ENCODE measurements at regions not wholly inside any gene's neighbourhood (a gene's known extent, or its start where the extent isn't known, plus 50 kb on each side); places are given as distances from the start of the nearest gene placed in this dataset.

DNA sequence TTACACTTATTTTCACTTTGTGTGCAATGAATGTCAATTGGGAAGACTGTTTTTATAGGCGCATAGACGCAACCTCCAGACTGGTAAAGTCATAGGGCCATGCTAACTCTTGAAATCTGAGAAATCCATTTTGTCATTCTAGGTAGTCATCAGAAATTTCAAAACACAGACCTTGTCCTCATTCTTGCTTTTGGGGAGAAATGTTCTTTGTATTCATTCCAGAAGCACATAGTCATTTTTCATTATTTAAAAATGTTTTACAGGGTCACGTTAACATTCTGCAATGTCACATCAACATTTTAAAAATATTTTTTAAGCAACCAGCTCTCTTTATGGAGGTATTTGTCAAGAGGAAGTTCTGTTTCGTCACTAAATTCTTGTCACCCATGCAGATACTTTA, 898.4 kb downstream of the PDCD6IP start:
- no peak overlapping the region for H3K4me3 ChIP-seq (ENCODE audit: low read depth, low read length)
- TF ChIP-seq MYC (IDR thresholded peaks at IDR 0.05; ENCODE audit: low read depth, low read length) (no peak), POLR2A (IDR thresholded peaks at IDR 0.05; ENCODE audit: extremely low read depth, insufficient read length) (no peak)
- TF ChIP-seq, protein P1, sequence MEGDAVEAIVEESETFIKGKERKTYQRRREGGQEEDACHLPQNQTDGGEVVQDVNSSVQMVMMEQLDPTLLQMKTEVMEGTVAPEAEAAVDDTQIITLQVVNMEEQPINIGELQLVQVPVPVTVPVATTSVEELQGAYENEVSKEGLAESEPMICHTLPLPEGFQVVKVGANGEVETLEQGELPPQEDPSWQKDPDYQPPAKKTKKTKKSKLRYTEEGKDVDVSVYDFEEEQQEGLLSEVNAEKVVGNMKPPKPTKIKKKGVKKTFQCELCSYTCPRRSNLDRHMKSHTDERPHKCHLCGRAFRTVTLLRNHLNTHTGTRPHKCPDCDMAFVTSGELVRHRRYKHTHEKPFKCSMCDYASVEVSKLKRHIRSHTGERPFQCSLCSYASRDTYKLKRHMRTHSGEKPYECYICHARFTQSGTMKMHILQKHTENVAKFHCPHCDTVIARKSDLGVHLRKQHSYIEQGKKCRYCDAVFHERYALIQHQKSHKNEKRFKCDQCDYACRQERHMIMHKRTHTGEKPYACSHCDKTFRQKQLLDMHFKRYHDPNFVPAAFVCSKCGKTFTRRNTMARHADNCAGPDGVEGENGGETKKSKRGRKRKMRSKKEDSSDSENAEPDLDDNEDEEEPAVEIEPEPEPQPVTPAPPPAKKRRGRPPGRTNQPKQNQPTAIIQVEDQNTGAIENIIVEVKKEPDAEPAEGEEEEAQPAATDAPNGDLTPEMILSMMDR (IDR thresholded peaks at IDR 0.05; ENCODE audit: low read depth, low read length): no peak
- TF ChIP-seq, protein P2, sequence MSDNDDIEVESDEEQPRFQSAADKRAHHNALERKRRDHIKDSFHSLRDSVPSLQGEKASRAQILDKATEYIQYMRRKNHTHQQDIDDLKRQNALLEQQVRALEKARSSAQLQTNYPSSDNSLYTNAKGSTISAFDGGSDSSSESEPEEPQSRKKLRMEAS (IDR thresholded peaks at IDR 0.05; ENCODE audit: low read depth, low read length): no peak
- no peak for DNase-seq (ENCODE audit: low read depth)

DNA sequence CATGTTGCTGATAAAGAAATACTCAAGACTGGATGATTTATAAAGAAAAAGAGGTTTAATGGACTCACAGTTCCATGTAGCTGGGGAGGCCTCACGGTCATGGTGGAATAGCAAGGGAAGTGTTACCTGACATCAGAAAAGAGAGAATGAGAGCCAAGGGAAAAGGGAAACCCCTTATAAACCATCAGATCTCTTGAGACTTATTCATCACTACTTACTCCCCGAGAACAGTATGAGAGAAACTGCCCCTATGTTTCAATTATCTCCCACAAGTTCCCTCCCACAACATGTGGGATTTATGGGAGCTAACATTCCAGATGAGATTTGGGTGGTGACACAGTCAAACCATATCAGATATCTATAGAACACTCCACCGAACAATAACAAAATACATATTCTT, 904.6 kb downstream of the PDCD6IP start:
- no peak for DNase-seq (ENCODE audit: low read depth)
- TF ChIP-seq, protein P1 (IDR thresholded peaks at IDR 0.05; ENCODE audit: low read depth, low read length): no peak
- TF ChIP-seq, protein P2 (IDR thresholded peaks at IDR 0.05; ENCODE audit: low read depth, low read length): no peak
- TF ChIP-seq MYC (IDR thresholded peaks at IDR 0.05; ENCODE audit: low read depth, low read length) (no peak), POLR2A (IDR thresholded peaks at IDR 0.05; ENCODE audit: extremely low read depth, insufficient read length) (no peak)
- no peak overlapping the region for H3K4me3 ChIP-seq (ENCODE audit: low read depth, low read length)

DNA sequence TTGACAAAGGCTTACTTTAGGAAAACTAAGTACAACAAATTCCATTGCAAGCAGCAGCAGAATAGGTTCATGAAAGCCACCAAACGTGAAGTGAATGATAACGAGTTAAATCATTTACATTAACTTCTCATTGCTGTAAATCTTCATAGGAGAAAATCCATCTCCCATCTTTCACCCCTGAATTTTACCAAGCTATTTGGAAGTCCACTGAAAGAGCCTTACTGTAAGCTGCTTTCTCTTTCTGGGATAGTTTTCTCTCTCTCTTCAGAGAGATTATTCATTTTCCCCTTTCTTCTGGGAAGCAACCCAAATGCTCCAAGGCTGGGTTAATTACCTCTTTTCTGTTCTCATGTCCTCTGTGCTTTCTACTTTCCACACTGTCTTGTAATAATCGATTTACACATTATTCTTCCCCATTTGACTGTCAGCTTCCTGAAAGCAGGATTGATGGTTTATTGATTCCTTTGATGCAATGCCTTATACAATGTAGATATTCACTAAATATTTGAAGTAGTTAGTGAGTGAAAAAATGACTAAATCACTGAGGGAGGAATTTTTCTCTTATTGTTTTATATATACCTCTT, 914.3 kb upstream of the ARPP21 start:
- no peak for DNase-seq (ENCODE audit: low read depth)
- no peak overlapping the region for H3K4me3 ChIP-seq (ENCODE audit: low read depth, low read length)
- TF ChIP-seq, protein P2 (IDR thresholded peaks at IDR 0.05; ENCODE audit: low read depth, low read length): no peak
- TF ChIP-seq MYC (IDR thresholded peaks at IDR 0.05; ENCODE audit: low read depth, low read length) (no peak), POLR2A (IDR thresholded peaks at IDR 0.05; ENCODE audit: extremely low read depth, insufficient read length) (no peak)
- TF ChIP-seq, protein P1 (IDR thresholded peaks at IDR 0.05; ENCODE audit: low read depth, low read length): no peak

DNA sequence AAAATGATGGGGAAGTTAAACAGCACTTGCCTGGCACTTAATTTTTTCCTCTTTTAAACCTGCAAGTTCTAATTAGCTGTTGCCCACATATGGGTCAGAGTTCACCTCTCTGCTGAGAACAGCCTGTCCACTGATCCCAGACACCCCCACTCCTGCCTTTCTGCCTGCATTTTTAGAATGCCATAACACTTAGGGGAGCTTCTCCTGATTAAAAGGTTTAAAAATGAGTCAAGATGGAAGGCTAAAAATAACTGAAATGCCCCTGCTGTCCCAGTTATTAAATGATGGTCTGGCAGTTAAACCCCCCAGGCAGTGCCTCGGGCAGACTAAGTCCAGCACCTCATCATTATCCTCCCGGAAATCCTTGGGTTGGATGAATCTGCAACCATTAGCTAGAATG, 913.6 kb upstream of the ARPP21 start:
- DNase-seq (ENCODE audit: low read depth): no peak
- TF ChIP-seq POLR2A (IDR thresholded peaks at IDR 0.05; ENCODE audit: extremely low read depth, insufficient read length) (no peak), MYC (IDR thresholded peaks at IDR 0.05; ENCODE audit: low read depth, low read length) (no peak)
- TF ChIP-seq, protein P2 (IDR thresholded peaks at IDR 0.05; ENCODE audit: low read depth, low read length): no peak
- TF ChIP-seq, protein P1 (IDR thresholded peaks at IDR 0.05; ENCODE audit: low read depth, low read length): no peak
- no peak overlapping the region for H3K4me3 ChIP-seq (ENCODE audit: low read depth, low read length)

DNA sequence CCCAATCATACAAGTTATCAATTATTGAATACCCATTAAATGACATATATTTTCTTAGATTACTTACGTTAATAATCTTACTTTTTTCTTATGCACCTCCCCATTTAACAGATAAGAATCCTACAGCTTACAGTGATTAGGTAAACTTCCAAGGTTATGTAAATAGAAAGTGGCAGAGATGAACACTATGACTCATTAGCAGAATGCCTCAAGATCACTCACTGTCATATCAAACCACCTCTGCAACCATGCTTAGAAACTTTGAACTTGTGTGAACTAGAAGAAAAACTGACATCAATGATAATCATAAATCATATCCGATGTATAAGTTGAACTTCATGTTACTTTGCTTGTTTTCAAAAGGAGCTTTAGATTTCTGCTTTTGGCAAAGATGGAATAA, 911.6 kb upstream of the ARPP21 start:
- H3K4me3 ChIP-seq (ENCODE audit: low read depth, low read length): no peak overlapping the region
- no peak for DNase-seq (ENCODE audit: low read depth)
- no peak for TF ChIP-seq MYC (IDR thresholded peaks at IDR 0.05; ENCODE audit: low read depth, low read length)
- TF ChIP-seq POLR2A (IDR thresholded peaks at IDR 0.05; ENCODE audit: extremely low read depth, insufficient read length): no peak
- TF ChIP-seq, protein P1 (IDR thresholded peaks at IDR 0.05; ENCODE audit: low read depth, low read length): no peak
- TF ChIP-seq, protein P2 (IDR thresholded peaks at IDR 0.05; ENCODE audit: low read depth, low read length): no peak
